G401 (cell line): ENCODE measurements at regions not wholly inside any gene's neighbourhood (a gene's known extent, or its start where the extent isn't known, plus 50 kb on each side); places are given as distances from the start of the nearest gene placed in this dataset.
A peak's percentile ranks its signal among the peaks of the same experiment; 100 is the strongest.
"Not testable (repeated sequence)": the region's sequence is repeated elsewhere in the genome, so short reads cannot be mapped to it uniquely, and the experiment has no call there.

Experiments
- DNase-seq: peaks from one replicate; pipeline ENCODE4 v3.0.0-alpha.2; 2015; ENCODE audit warnings: low spot score
- in situ Hi-C: cut with HindIII; loops from 2 replicates; pipeline ENCODE4 v1.10.0; 2016; ENCODE audit warnings: low sequenced_read_pairs, mixed read lengths

- DNase-seq: peak; percentile 83
These were observed 102.9 kb upstream of the PPP1R26 start for GRCh38 chr9:135376511-135377265.

DNA sequence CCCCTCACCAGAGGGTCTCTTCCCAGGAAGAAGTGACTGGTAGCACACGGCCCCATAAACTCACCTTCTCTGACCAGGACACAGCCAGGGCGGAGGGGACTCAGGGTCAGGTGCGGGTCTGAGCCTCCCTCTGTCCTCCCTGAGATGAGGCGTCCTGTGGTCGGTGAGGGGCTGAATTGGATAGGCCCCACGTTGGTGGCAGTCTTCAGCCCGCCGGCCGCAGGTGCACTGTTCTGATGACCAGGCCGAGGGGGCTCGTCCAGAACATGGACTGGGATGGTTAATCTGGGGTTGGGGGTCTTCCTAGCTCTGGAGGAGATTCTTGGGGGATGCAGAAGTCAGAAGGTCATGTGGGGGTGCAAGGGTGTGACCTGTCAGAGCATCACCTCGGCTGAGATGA lies 102.2 kb upstream of the PPP1R26 start:
- in situ Hi-C loops: loop anchor here (10.0 kb wide), 1 partner anchor 177 kb away; no protein-coding TSS in a partner anchor

More at GRCh38 chr9:135376511-135377265, 102.9 kb upstream of the PPP1R26 start:
- in situ Hi-C loops: loop anchor here (10.0 kb wide), 1 partner anchor 178 kb away; no protein-coding TSS in a partner anchor

GRCh38 chr9:135378751-135379150 lies 100.8 kb upstream of the PPP1R26 start:
- DNase-seq: no peak
- in situ Hi-C loops: loop anchor here (10.0 kb wide), 1 partner anchor 176 kb away; no protein-coding TSS in a partner anchor

More for the DNA sequence above, 102.2 kb upstream of the PPP1R26 start:
- DNase-seq: no peak

GRCh38 chr9:135379540-135380267 lies 99.9 kb upstream of the PPP1R26 start:
- peak; percentile 68 for DNase-seq

GRCh38 chr9:135380311-135380960 lies 99.1 kb upstream of the PPP1R26 start:
- in situ Hi-C loops: no loop called here
- no peak for DNase-seq

More at GRCh38 chr9:135379540-135380267, 99.9 kb upstream of the PPP1R26 start:
- in situ Hi-C loops: loop anchor here (10.0 kb wide), 1 partner anchor 175 kb away; no protein-coding TSS in a partner anchor

GRCh38 chr9:135381762-135382310 lies 97.7 kb upstream of the PPP1R26 start:
- DNase-seq: no peak
- in situ Hi-C loops: no loop called here

DNA sequence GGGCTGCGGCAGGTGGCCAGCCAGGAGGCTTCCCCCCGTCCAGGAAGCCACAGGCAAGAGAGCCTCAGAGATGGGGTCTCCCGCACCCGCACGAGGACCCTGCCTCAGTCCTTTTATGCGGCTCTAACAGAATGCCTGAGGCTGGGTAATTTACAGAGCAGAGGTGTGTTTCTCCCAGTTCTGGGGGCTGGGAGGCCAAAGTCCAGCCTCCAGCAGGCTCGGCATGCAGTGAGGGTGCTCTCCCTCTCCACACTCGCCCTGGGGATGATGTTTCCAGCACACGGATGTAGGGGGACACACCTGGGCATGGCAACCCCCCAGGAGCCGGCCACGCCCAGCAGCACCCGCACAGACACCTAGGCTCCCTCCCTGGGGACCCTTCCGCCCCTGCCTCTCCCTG lies 95.4 kb upstream of the PPP1R26 start:
- in situ Hi-C loops: no loop called here

DNA sequence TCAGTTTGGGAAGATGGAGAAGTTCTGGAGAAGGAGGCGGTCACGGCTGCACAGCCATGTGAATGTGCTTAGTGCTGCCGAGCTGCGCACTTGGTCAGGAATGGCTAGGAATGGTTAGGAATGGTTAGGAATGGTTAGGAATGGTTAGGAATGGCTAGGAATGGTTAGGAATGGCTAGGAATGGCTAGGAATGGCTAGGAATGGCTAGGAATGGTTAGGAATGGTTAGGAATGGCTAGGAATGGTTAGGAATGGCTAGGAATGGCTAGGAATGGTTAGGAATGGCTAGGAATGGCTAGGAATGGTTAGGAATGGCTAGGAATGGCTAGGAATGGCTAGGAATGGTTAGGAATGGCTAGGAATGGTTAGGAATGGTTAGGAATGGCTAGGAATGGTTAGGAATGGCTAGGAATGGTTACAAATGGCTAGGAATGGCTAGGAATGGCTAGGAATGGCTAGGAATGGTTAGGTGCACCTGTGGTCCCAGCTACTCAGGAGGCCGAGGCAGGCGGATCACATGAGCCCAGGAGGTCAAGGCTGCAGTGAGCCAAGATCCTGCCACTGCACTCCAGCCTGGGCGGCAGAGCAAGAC lies 94.7 kb upstream of the PPP1R26 start:
- in situ Hi-C loops, DNase-seq: not testable (repeated sequence)

More for the DNA sequence above, 95.4 kb upstream of the PPP1R26 start:
- DNase-seq: no peak

GRCh38 chr9:135385793-135386192 lies 93.8 kb upstream of the PPP1R26 start:
- DNase-seq: no peak
- in situ Hi-C loops: no loop called here

- in situ Hi-C loops: no loop called here
- no peak for DNase-seq
These were observed 91.6 kb upstream of the PPP1R26 start for GRCh38 chr9:135387976-135388375.

- in situ Hi-C loops: no loop called here
- peak; percentile 24 for DNase-seq
These were observed 91.1 kb upstream of the PPP1R26 start for GRCh38 chr9:135388530-135388929.

DNA sequence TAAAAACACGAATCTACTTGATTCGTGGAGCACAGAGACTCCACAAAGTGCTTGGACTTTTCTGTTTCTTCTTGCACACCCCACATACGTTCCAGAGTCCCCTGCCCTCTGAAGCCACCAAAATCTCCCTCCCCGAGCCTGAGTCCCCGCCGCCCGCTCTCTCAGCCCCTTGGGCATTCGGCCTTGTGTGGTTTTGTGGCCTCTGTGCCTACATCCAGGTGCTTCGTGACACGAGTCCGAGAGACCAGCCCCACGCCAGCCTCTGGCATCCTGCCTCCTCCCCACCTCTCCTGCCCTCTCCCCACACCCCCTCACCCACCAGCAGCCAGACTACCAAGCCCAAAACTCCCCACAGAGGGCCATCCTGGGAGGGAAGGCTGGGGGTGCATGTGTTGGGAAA lies 87.8 kb upstream of the PPP1R26 start:
- in situ Hi-C loops: no loop called here
- no peak for DNase-seq

DNA sequence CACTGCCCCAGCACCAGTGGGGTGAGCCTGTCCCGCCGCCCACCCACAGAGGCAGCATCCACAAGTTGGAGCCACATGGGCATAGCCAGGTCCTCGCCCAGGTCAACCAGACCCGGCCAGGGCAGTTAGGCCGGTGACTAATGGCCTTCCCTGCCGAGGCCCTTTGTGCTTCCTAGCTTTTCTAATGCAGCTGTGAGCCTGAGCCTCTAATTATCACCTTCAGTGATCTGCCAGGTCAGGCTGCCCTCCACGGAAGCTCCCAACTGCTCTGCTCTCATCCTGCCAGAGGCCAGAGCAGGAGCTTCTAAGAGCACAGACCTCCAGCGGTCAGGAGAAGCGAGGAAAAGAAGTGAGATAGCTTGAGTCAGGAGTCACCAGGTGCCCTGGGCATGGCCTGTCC lies 87.1 kb upstream of the PPP1R26 start:
- no peak for DNase-seq
- in situ Hi-C loops: no loop called here

DNA sequence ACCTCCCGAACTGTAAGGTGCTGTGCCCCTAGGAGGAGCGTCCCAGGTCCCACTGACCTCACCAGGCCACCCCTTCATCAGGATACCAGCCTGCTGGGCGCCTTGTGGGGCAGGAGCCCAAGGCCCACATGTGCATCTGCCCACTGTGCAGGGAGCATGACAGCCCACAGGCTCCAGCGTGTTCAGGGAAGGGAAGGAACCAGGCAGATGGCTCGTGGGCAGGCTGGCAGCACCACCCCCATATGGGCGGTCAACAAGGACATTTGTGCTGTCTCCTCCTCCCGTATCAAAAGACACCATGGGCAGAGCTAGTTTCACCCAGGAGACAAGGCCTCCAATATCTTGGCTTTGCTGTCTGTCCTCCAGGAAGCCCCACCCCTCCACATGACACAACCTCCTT lies 85.5 kb upstream of the PPP1R26 start:
- DNase-seq: peak; percentile 34
- in situ Hi-C loops: no loop called here

DNA sequence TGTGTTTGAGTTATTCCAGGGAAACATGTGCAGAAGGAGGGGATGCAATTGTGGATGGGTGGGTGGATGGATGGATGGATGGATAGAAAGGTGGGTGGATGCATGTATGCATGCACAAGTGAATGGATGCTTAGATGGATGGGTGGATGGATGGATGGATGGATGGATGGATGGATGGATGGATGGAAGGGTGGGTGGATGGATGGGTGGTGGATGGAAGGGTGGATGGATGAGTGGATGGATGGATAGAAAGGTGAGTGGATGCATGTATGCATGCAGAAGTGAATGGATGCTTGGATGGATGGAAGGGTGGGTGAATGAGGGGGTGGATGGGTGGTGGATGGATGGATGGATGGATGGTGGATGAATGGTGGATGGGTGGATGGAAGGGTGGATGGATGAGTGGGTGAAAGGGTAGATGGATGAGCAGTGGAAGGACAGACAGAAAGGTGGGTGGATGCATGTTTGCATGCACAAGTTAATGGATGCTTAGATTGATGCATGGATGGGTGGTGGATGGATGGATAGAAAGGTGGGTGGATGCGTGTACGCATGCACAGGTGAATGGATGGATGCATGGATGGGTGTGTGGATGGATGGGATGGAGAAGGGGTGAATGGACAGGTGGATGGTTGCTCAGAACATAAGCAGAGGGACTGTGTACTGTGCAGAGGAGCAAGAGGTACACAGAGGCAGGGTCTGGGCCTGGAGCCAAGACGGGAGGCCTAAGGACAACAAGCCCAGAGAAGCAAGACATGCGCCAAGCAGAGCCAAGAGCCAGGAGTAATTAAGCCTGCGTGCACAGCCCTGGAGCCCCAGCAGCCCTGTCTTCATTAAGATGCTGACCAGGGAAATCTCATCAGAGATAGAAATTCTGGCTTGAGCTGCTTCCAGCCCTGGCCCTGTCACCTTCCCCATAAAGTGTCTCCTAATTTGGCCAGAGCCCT lies 84.6 kb upstream of the PPP1R26 start:
- in situ Hi-C loops: no loop called here
- DNase-seq: no peak

DNA sequence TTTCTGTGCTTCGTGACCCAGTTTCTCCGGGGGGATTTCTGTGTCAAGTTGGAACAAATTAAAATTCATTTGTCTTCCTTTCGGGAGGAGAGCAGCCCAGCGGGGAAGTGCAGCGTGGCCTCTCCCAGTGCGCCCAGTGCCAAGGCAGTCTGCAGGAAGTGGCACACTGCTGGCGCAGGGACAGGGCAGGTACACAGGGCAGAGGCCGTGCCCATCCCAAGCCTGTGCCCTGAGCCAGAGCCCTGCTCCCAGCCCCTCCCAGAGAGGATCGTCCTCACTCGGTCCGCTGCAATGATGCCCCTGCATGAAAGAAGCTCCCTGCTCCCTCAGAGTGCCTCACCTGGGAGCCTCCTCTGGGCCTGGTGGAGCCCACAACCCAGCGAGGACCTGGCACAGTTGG lies 82.4 kb upstream of the PPP1R26 start:
- in situ Hi-C loops: no loop called here
- DNase-seq: no peak

DNA sequence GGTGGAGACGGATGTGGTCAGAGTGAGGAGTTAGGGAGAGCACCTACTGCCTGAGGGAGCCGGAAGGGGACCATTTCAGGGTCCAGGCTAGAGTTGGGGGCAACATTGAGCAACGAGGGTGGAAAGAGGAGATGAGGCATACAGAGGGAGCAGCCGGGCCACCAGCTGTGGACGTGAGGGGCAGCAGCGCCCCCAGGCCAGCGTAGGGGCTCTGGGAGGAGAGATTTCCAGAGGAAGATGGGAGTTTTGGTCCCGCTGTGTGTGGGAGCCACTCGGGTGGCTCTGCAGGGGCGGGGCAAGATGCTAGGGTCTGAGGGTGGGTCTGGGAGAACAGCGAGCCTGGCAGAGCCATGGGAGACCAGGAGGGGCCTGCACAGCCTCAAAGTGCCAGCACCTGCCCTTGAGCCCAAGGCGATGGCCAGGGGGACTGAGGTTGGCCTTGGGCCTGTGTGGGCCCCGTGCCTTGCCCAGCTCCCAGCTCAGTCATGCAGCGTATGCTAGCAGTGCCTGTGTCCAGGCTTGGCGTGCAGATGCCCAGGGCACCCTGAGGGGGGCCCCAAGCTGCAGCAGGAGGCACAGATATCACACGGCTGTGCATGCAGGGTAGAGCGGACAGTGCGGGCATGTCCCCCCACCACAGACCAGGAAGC lies 80.5 kb upstream of the PPP1R26 start:
- in situ Hi-C loops: no loop called here
- no peak for DNase-seq

GRCh38 chr9:135400496-135400895 lies 79.1 kb upstream of the PPP1R26 start:
- in situ Hi-C loops: no loop called here
- DNase-seq: no peak
